Panc1 (cell line): ENCODE measurements at regions not wholly inside any gene's neighbourhood (a gene's known extent, or its start where the extent isn't known, plus 50 kb on each side); places are given as distances from the start of the nearest gene placed in this dataset.

Experiments used
- ATAC-seq: fragments of 200-7000 bp; cut with Tn5 transposase; 2 replicates; pipeline ENCODE4 v1.9.1; 2020; ENCODE audit warnings: mild to moderate bottlenecking, moderate library complexity
- BruUV-seq: library from RNA; stranded (reverse); fragments of 400-500 nt; replicated peaks from 2 replicates; lab custom pipeline; 2021; lab: Mats Ljungman, UMichigan
- CTCF ChIA-PET: fragments of 300-600 bp; sonication (Branson Sonifier 250); formaldehyde crosslinking; loops from one replicate; lab custom pipeline; 2022; ENCODE audit warnings: antibody characterized with exemption; lab: Charles Lee
- POLR2A ChIA-PET: fragments of 300-600 bp; sonication (Branson Sonifier 250); formaldehyde crosslinking; loops from one replicate; lab custom pipeline; 2022; ENCODE audit warnings: antibody characterized with exemption; lab: Charles Lee
- DNase-seq: peaks from one replicate; pipeline ENCODE4 v3.0.0-alpha.2; 2010; ENCODE audit warnings: low read depth, low spot score
- H3K27ac ChIP-seq: 2 replicates; pipeline ENCODE4 v1.5.1; 2011; ENCODE audit warnings: mild to moderate bottlenecking, low read length, inconsistent platforms
- H3K27me3 ChIP-seq: fragments of 200-500 bp; sonication (Bioruptor generic); 2 replicates; pipeline ENCODE4 v1.6.0; 2014; ENCODE audit warnings: low read length, inconsistent platforms; ENCODE audit not compliant: control insufficient read depth, insufficient read depth
- H3K36me3 ChIP-seq: fragments of 200-500 bp; sonication (Bioruptor generic); 2 replicates; pipeline ENCODE4 v1.5.1; 2014; ENCODE audit warnings: inconsistent platforms, mild to moderate bottlenecking, low read length, moderate library complexity; ENCODE audit not compliant: control insufficient read depth, insufficient read depth
- H3K4me1 ChIP-seq: 2 replicates; pipeline ENCODE4 v1.5.1; 2011; ENCODE audit warnings: inconsistent platforms, mild to moderate bottlenecking, low read length, moderate library complexity; ENCODE audit not compliant: control insufficient read depth, insufficient read depth
- H3K4me3 ChIP-seq, 2 experiments: 2 replicates each; pipeline ENCODE4 v1.5.1; 2011 to 2012; ENCODE audit warnings: low read depth in 2 of 2, low read length in 2 of 2, mild to moderate bottlenecking in 2 of 2, inconsistent platforms in 1 of 2, moderate library complexity in 1 of 2
- H3K9me3 ChIP-seq: fragments of 200-500 bp; sonication (Bioruptor generic); 2 replicates; pipeline ENCODE4 v1.5.1; 2014; ENCODE audit warnings: low read depth, mild to moderate bottlenecking, inconsistent platforms, low read length, moderate library complexity; ENCODE audit not compliant: control insufficient read depth, insufficient read depth
- CTCF ChIP-seq: fragments of 450-650 bp; IDR thresholded peaks from 2 replicates; pipeline ENCODE4 v1.5.1; 2017; ENCODE audit warnings: mild to moderate bottlenecking
- POLR2AphosphoS5 ChIP-seq: IDR thresholded peaks from 2 replicates; pipeline ENCODE4 v1.6.1; 2012; ENCODE audit warnings: mild to moderate bottlenecking, low read depth, low read length, moderate library complexity
- REST ChIP-seq, 2 experiments: IDR thresholded peaks; 2 replicates each; pipeline ENCODE4 v1.6.1; 2011 to 2012; ENCODE audit warnings: low read depth in 2 of 2, control low read depth in 1 of 2, low read length in 1 of 2, mild to moderate bottlenecking in 1 of 2, moderate library complexity in 1 of 2; ENCODE audit not compliant: insufficient read depth in 1 of 2
- SIN3A ChIP-seq: IDR thresholded peaks from 2 replicates; pipeline ENCODE4 v1.6.1; 2012; ENCODE audit warnings: low read depth, mild to moderate bottlenecking, low read length, moderate library complexity, borderline replicate concordance; ENCODE audit not compliant: insufficient read depth
- TCF7L2 ChIP-seq: IDR thresholded peaks from 2 replicates; pipeline ENCODE4 v1.6.1; 2011; ENCODE audit warnings: mild to moderate bottlenecking, low read depth, low read length, inconsistent platforms
- in situ Hi-C: cut with HindIII; loops from 2 replicates; pipeline ENCODE4 v1.10.0; 2016; ENCODE audit warnings: low sequenced_read_pairs, low pct_unique_long_range_greater_than_20kb
- intact Hi-C: fragments of 100-400 bp; cut with micrococcal nuclease; formaldehyde crosslinking; loops from one replicate; pipeline ENCODE4 v1.10.0; 2022; ENCODE audit not compliant: unreplicated experiment

GRCh38 chr16:7093511-7093910, 239.1 kb upstream of the RBFOX1 start:
- ChIA-PET POLR2A (no interaction called here), CTCF (no interaction called here)
- ATAC-seq (no peak), DNase-seq (no peak)
- no peak for TF ChIP-seq SIN3A
- no peak overlapping the region for H3K4me3 ChIP-seq
- H3K36me3 ChIP-seq = no peaks in the 10 kb centered on the region
- no peaks in the 10 kb centered on the region for H3K9me3 ChIP-seq
- BruUV-seq = no TSS peak
- H3K27me3 ChIP-seq = peaks cover 6% of the 10 kb centered on the region; the same call in 1 of the 2 replicates
- intact Hi-C loops (no loop called here), in situ Hi-C loops (no loop called here)
- H3K4me1 ChIP-seq = no peaks in the 10 kb centered on the region
- H3K27ac ChIP-seq = no peak overlapping the region

DNA sequence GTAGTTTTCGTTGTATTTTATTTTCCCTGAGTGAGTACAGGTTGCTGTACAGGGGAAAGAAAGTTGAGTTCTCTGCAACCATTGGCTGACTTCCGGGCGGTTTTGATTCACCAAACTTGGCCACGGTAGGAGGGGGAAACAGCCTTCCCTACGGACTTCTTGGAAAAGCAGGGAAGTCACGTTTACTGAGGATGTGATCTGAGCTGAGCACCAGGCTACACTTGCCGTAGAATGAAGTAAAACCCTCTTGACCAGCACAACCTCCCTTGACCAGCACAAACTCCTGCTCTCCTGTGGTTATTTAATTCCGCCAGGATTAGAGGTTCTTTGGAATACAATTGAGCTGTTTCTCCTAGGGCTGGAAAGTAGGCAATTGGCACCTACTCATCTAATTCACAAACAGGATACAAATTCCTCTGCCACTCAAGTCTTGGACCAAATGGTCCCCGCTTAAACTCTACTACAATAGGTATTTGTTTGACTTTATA, 242.0 kb upstream of the RBFOX1 start:
- BruUV-seq = no TSS peak
- in situ Hi-C loops = no loop called here
- CTCF ChIA-PET = no interaction called here

More for the DNA sequence above, 242.0 kb upstream of the RBFOX1 start:
- H3K9me3 ChIP-seq = no peaks in the 10 kb centered on the region
- no peaks in the 10 kb centered on the region for H3K4me1 ChIP-seq
- H3K4me3 ChIP-seq = no peak overlapping the region
- ATAC-seq (no peak), DNase-seq (no peak)
- TF ChIP-seq REST (IDR thresholded peaks at IDR 0.05; ENCODE audit: insufficient read depth in 1 of 2, low read depth in 2 of 2, low read length in 1 of 2) = no peak
- TF ChIP-seq TCF7L2 = no peak
- no peak for TF ChIP-seq POLR2AphosphoS5
- TF ChIP-seq SIN3A = no peak
- no peak for TF ChIP-seq CTCF
- H3K27ac ChIP-seq = no peak overlapping the region
- intact Hi-C loops = no loop called here
- peaks cover 6% of the 10 kb centered on the region; the same call in 1 of the 2 replicates for H3K27me3 ChIP-seq
- H3K36me3 ChIP-seq = no peaks in the 10 kb centered on the region
- POLR2A ChIA-PET = no interaction called here
